CD1c-positive myeloid dendritic cell (primary cell): ENCODE measurements at regions not wholly inside any gene's neighbourhood (a gene's known extent, or its start where the extent isn't known, plus 50 kb on each side); places are given as distances from the start of the nearest gene placed in this dataset.
"Not testable (repeated sequence)": the region's sequence is repeated elsewhere in the genome, so short reads cannot be mapped to it uniquely, and the experiment has no call there.

ENCODE experiments used
- DNase-seq: peaks from one replicate; pipeline ENCODE4 v3.0.0-alpha.2; 2016; ENCODE audit errors: extremely low spot score

DNA sequence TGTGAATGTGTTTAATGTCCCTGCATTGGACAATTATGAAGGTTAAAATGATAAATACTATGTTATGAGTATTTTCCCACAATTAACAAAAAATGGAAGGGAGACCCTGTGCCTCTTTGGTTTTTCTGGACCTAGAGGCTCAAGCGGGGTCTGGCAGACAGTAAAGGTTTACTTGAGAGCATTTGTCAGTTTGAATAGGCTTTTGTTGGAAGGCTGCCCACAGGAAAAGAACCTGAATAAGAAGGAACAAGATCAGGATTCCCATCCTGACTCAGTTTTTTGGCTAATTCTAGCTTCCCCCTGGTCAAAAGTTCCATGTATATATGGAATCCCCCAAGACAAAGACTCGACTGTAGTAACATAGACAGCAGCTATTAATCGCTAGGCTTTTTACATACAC lies 150.9 kb upstream of the JUN start:
- no peak for DNase-seq

DNA sequence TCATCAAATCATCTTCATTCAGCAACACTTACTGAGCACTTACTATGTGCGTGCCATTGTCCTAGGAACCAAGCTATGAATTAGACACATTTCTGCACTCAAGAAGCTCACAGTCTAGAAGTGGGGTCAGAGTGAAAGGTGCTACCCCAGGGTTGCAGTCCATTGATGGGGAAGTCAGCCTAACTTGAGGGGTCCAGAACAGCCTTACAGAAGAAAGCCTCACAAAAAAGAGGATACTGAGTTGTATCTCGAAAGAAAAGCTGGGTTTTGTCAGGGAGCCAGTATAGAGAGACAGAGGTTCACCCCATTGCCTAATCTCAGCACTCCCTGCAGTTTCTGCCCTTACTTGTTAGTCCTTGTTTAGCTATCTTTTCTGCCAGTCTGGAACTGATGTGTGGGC lies 153.1 kb upstream of the JUN start:
- no peak for DNase-seq

DNA sequence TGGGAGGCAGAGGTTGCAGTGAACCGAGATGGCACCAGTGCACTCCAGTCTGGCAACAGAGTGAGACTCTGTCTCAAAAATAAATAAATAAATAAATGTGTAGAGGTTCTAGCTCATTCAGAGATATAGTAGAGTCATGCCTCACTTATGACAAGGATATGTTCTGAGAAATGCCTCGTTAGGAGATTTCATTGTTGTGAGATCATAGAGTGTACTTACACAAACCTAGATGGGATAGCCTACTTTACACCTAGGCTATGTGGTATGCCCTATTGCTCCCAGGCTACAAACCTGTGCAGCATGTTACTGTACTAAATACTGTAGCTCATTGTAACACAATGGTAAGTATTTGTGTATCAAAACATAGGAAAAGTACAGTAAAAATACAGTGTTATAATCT lies 155.3 kb upstream of the JUN start:
- DNase-seq: no peak

DNA sequence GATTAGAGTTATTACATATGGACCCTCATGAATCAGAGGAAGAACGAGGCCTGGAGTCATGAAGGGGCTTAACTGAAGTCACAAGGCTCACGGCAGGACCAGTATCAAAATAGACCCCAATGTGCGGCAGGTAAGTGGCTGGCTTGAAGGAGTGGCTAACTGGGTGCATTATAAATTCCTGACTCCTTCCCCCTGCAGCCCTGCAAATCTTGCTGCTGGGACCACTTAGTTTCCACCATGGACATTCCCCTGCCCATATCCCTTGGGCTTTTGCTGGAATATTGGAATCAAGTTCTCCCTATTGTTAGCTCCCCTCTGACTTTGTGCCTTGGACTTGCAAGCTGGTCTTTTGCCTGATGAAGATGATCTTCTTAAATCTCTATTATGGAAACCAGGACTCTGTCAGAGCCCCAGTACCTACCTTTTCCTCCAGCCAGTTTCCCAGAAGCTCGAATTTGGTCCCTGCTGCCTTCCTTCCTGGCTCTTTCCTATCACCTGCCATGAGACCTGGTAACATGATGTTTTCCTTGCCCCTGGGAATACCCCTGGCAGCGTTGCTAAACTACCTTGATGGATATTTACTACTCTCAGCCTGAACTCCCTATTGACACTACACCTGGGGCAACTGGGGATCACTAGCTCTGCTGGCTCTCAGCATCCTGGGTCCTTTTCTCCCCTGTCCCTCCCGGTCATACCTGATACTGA lies 156.0 kb upstream of the JUN start:
- DNase-seq: no peak

DNA sequence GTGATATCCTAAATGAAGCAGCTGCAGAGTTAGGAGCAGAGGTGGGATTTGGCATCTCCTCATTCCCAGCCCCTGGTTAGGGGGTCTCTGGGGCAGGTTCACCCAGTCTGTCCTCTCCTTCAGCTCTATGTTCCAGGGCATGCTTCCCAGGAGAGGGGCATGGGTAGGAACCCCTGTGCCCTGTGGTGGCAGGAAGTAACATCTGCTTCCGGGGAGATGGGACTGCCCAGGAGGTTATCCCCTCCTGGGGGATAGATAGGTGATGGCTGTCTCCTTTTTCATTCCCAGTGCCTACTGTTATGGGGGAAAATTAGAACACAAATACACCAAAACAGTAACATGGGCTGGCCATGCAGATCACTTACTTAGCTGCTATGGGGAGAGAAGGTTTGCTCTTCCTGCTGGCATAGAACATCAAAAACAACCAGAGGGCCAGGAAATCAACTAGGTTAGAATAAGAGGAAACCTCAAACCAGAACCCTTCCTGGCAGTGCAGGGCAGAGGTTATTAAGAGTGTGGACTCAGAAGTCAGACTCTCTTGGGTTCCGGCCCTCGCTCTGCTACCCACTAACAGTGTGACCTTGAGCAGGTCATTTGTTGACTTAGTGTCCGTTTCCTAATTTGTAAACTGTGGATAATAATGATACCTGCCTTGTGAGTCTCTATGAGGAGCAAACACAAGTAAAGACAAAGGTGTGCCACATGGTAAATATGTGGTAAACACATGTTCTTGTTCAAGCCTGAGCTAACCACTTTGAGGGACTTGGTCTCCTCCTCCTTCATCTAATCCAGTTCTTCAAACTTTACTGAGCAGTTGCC lies 157.8 kb upstream of the JUN start:
- DNase-seq: no peak

DNA sequence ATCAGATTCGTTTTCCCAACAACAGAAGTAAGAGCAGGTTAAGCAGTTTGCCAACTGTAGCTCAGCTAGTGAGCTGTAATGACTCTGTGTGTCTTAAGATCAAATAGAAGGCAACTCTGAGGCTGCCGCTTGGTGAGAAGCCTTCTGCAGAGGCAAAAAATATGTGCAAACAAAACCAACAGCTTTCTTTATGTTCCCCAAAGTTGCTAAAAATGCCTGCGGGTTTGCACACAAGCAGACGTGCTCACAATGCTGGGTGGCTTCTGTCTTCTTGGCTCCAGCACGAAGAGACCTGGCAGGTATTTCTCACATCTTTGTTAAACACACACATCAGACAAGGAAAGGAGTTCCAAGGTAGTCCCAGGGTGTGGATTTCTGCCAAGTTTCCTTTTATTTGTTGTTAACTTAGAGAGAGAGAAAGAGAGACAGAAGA lies 158.9 kb upstream of the JUN start:
- no peak for DNase-seq

DNA sequence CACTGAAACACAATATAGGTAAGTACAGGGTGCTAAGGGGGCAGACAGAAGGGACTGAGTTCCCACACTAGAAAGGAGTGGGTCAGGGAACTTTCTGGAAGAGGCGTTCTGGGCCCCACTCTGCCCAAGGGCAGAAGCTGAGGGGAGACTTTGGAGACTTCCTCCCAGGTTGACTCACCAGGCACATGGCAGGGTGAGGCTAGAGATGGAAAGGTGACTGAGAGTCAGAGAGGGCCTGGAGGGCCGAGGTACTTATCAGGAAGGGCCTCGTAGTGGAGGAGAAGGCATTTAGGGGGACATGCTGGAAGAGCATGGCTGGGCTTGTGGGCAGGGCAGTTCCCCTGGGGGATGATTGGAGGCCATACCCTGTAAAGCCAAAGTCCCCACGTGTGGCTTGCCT lies 159.9 kb upstream of the JUN start:
- no peak for DNase-seq

DNA sequence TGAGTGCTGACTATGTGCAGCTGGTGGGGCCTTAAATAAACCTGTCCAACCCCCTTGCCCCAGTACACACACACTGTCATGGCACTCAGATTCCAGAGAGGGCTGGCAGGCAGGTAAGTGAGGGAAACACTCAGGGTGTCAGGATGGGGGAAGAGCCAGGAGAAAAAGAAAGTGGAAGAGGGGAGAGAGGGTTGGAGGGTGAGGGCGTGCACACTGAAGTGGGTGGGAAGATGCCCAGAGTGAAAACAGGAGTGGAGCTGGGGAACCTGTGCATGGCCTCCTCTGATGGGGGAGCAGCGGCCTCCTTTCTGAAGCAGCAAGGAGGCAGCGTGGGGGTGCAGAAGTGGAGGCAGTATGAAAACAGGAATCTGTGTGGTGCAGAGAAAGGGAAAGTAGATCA lies 160.6 kb upstream of the JUN start:
- no peak for DNase-seq

DNA sequence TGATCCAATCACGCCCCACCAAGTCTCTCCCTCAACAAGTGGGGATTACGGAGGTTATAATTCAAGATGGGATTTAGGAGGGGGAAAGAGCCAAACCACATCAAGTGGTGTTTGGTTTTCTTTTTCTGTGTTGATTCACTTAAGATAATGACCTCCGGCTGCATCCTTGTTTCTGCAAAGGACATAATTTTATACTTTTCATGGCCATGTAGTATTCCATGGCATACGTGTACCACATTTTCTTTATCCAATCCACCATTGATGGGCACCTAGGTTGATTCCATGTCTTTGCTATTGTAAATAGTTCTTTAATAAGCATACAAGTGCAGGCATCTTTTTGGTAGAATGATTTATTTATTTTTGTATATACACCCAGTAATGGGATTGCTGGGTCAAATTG lies 162.5 kb upstream of the JUN start:
- DNase-seq: no peak

DNA sequence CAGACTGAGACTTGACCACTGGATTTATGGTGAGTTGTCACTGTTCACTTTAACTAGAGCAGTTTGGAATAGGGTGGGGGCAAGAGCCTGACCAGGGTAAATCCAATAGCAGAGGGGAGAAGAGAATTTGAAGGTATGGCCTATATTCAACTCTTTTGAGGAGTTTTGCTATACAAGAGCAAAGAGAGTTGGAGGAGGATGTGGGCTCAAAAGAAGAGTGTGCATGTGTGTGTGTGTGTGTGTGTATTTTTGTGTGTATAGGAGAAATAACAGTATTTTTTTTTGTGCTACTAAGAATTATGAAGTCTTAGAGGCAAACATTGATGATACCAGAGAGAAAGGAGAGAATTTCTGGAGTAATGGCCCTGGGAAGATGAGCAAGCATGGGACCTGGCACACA lies 164.8 kb upstream of the JUN start:
- no peak for DNase-seq

DNA sequence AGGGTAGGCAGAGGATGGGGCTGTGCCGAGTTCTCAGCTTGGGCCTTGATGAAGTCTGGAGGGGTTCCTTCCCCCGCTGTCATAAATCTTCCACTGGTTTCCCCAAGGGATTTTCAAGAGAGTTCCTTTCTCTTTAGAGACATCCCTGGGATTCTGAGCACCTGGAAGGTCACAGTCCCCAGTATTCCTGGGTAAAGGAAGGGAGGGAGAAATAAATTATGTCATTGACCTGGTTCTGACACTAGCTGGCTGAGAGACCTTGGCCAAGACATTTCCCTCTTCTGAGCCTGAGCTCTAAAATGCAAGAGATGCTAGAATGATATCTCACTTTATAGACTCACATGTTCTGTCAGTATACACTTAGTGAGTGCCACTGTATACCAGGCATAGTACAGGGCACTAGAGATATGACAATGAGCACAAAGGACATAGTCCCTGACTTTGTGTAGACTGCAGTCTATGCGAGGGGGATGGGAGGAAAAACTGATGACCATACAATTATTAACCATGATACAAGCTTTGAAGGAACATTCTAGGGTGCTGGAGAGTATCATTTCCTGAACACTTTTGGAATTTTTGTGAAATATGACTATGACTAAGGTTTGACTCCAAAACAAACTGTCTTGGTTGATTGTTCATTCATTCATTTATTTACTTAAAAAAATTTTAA lies 165.8 kb upstream of the JUN start:
- DNase-seq: no peak

DNA sequence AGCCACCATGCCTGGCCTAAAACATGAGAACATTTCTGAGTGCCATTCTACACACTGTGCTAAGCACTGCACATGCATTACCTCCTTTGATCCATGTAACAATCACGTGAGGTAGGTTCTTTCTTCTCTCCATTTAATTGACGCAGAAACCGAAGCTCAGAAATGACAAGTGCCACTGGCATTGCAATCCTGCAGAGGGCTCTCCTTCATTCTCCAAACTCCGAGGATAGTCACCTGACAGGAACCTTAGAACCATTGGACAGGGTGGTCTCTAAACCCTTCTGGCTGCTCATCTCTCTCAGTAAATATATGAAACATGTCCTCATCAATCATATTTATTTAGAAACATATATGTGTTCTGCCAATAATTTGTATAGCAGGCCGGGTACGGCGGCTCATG lies 167.1 kb upstream of the JUN start:
- DNase-seq: no peak

DNA sequence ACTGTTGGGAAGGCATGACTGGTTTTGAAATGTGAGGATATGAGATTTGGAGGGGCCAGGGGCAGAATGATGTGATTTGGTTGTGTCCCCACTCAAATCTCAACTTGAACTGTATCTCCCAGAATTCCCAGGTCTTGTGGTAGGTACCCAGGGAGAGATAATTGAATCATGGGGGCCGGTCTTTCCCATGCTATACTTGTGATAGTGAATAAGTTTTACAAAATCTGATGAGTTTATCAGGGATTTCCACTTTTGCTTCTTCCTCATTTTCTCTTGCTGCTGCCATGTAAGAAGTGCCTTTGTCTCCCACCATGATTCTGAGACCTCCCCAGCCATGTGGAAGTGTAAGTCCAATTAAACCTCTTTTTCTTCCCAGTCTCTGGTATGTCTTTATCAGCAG lies 170.1 kb upstream of the JUN start:
- DNase-seq: not testable (repeated sequence)

DNA sequence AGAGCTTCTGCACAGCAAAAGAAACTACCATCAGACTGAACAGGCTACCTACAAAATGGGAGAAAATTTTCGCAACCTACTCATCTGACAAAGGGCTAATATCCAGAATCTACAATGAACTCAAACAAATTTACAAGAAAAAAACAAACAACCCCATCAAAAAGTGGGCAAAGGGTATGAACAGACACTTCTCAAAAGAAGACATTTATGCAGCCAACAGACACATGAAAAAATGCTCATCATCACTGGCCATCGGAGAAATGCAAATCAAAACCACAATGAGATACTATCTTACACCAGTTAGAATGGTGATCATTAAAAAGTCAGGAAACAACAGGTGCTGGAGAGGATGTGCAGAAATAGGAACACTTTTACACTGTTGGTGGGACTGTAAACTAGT lies 179.4 kb upstream of the JUN start:
- not testable (repeated sequence) for DNase-seq

DNA sequence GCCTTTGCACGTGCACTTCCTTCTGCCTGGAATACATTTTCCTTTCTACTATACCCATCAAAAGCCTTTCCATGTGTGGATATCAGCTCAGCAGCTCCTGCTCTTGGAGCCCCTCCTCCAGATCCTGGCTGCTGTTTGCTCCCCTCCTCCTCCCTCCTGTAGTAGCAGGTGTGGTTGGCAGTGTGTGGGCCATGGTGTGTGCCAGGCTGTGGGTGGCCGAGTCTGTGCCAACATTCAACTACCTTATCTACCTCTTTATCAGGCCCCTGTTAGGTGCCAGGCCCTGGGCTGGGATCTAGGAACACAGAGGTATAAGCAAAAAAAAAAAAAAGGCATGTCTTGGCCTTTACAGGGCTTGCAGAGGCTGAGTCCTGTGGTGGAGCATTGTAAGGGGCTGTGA lies 180.6 kb upstream of the JUN start:
- DNase-seq: no peak

DNA sequence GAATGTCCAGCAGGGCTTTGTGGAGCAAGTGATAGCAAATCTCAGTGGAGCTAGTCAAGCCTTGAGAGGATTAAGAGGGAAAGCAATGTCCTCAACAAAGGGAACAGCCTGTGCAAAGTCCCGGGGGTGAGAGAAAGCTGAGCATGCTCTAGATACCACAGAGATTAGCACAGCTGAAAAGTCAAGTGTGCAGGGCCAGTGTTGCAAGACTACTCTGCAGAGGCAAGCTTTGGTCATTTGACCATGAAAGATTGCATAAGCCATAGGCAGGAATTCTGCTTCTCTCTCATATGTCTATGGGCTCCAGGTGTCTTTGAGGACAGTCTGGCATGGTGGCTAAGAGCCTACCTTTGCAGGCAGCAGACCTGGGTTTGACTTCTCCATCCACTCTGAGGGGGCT lies 181.0 kb upstream of the JUN start:
- no peak for DNase-seq

DNA sequence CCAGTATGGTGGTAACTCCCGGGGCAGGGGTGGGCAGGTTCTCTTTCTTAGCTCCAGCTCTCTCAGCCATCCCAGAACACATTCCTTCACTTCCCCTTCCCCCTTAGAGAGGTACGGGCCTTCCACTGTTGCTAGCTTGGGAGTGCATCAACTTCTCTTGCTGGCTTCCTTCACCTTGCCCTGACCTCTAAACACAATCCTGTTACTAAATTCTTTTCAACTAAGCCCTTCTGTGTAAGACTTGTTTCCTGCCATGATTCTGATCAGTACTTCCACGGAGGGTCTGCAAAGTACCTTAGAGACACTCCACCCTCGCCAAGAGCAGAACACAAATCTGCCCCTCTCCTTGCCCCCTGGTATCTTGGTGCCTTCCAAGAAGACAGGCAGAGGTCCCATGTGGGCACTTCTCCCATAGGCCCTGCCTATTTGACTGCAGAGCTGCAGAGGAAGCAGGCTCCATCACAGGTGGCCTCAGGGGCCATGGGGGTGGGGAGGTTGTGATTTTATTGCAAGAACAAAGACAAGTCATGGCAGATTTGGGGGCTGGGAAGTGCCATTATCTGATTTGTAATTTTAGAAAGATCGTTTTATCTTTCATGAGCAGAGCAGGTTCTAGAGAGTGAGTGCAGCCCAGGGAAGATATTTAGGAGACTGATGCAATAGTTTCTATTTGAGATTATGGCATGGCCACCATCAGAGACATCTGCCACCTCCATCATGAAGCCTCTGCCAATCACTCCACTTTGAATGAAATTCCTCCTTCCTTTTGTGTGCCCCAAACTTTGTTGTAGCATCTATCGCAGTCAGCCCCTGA lies 182.5 kb upstream of the JUN start:
- DNase-seq: no peak

DNA sequence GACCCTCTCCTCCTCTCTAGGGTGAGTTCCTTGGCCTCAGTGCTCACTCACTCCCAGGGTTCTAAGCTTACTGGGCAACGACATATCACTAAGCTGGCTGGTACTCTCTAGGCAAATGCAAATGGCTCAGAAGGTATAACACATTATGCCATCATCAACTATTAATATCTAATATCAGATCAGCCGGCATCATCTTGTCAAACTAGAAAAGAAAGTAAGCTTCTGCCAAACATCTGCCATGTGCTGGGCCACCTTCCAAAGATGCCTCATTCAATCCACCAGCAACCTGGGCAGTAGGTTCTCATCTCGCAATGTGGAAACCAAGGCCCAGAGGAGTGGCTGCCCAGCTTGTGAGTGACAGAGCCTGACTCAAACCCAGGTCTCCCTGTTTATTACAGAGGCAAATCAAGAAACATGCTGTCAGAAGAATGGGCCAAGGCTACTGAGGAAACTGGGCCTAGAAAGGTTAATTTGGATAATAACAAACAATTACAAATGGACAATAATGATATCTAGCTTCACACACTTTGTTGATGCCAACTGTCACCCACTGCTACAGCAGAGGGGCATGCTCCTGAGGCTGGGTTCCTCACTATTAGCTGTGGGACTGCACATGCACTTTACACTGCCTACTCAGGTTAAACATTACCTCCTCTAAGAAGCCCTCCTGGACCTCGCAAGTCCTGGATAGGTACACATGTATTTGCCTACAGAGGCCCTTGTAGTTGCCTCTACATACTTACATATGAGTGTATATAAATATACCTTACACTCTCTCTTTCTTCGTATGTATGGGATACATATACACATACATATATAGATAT lies 183.3 kb upstream of the JUN start:
- no peak for DNase-seq

DNA sequence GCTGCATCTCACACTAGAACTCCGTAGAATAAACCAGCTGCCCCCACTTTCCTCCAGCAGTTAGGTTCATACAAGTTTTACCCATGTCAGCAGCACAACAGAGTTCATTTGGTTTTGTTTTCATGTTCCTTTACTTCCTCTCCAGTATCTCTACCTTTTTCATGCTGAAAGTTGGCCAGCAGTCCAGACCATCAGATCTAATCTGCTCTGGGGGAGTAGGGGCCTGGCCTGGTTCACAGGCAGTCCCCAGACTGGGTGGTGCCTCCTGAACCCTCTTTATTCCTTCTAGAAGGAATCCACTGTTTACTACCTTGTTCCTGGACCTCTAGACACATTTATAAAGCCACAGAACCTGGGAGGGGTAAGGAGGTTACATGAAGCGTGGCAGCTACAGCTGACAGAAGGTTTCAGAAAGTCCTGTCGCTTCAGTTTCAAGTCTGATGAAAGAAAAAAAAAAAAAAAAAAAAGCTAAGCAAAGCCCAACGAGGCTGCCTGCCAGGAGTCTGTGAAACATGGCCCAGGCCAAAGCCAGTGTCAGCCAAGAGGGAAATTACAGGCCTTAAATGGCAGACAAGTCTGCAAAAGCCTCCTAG lies 184.6 kb upstream of the JUN start:
- DNase-seq: no peak

DNA sequence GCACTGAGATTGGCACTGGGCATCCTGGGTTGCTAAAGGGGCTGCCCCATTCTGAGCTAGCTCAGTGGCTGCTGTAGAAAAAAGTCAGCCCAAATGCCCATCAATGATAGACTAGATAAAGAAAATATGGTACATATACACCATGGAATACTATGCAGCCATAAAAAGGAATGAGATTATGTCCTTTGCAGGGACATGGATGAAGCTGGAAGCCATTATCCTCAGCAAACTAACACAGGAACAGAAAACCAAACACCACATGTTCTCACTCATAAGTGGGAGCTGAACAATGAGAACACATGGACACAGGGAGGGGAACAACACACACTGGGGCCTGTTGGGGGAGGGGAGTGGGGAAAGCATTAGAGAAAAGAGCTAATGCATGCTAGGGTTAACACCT lies 185.3 kb upstream of the JUN start:
- DNase-seq: not testable (repeated sequence)

DNA sequence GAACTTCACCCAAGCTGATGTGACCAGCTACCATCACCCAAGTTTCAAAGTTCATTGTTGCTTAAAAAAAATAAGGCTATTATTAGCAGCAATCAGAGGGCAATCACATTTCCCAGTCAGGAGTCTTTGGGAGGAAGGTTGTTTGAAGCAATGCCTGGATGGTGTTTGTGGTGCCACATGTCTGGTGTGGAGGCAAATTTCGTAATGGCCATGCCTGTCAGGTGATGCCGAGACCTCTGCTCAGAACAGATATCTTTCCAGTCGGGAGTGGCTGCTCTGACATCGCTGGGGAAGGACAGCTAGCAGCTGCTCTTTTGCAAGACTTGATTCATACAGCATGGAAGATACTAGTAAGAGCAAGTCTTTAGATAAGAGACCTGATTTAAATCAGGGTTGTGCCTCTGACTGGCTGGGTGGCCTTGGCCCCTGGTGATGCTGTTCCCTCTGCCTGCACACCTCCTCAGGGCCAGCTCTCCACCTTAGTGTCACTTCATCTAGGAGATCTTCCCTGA lies 187.8 kb upstream of the JUN start:
- DNase-seq: no peak
